IMR-90 (cell line): ENCODE measurements at regions not wholly inside any gene's neighbourhood (a gene's known extent, or its start where the extent isn't known, plus 50 kb on each side); places are given as distances from the start of the nearest gene placed in this dataset.

ENCODE experiments used
- ATAC-seq: fragments of 200-7000 bp; cut with Tn5 transposase; 2 replicates; pipeline ENCODE4 v1.9.1; 2020; ENCODE audit warnings: low read depth, mild to moderate bottlenecking, moderate library complexity
- BruUV-seq: library from RNA; stranded (reverse); fragments of 400-500 nt; replicated peaks from 2 replicates; lab custom pipeline; 2021; lab: Mats Ljungman, UMichigan
- CTCF ChIA-PET: fragments of 300-600 bp; formaldehyde crosslinking; extraction: SDS; loops from one replicate; lab custom pipeline; 2021; ENCODE audit warnings: antibody characterized with exemption; lab: Yijun Ruan, JAX
- POLR2A ChIA-PET: fragments of 300-600 bp; sonication (Branson Sonifier 250); formaldehyde crosslinking; loops from one replicate; lab custom pipeline; 2022; ENCODE audit warnings: antibody characterized with exemption; ENCODE audit not compliant: unreplicated experiment; lab: Charles Lee
- DNase-seq: peaks from one replicate; pipeline ENCODE4 v3.0.0; 2013
- H2AFZ ChIP-seq: replicated peaks from 2 replicates; pipeline ENCODE3; 2013; ENCODE audit warnings: low read length, mild to moderate bottlenecking; ENCODE audit not compliant: poor library complexity
- H2AK5ac ChIP-seq: 2 replicates; pipeline ENCODE4 v1.6.1; 2013; ENCODE audit warnings: low read depth, low read length, inconsistent platforms
- H2AK9ac ChIP-seq: replicated peaks from 2 replicates; pipeline ENCODE3; 2013; ENCODE audit warnings: mild to moderate bottlenecking, low read depth, low read length, moderate library complexity; ENCODE audit not compliant: poor library complexity
- H2BK120ac ChIP-seq: 2 replicates; pipeline ENCODE4 v1.6.1; 2013; ENCODE audit warnings: low read depth, low read length, inconsistent platforms
- H2BK15ac ChIP-seq: 3 replicates; pipeline ENCODE4 v1.6.1; 2013; ENCODE audit warnings: low read depth, low read length, inconsistent platforms
- H2BK20ac ChIP-seq: 2 replicates; pipeline ENCODE4 v1.6.1; 2013; ENCODE audit warnings: low read depth, mild to moderate bottlenecking, inconsistent platforms, low read length, moderate library complexity
- H2BK5ac ChIP-seq: 2 replicates; pipeline ENCODE4 v1.6.1; 2013; ENCODE audit warnings: mild to moderate bottlenecking, low read depth, low read length, inconsistent platforms; ENCODE audit not compliant: poor library complexity, severe bottlenecking
- H3K14ac ChIP-seq: replicated peaks from 2 replicates; pipeline ENCODE4 v1.6.1; 2013; ENCODE audit warnings: low read depth, low read length, inconsistent platforms
- H3K18ac ChIP-seq: 2 replicates; pipeline ENCODE4 v1.6.1; 2013; ENCODE audit warnings: low read depth, low read length, control low read depth
- H3K23ac ChIP-seq: 2 replicates; pipeline ENCODE4 v1.6.1; 2013; ENCODE audit warnings: low read depth, low read length, inconsistent platforms
- H3K27ac ChIP-seq: 2 replicates; pipeline ENCODE4 v1.5.1; 2013; ENCODE audit warnings: mild to moderate bottlenecking, control low read depth, low read length; ENCODE audit not compliant: insufficient read depth
- H3K27me3 ChIP-seq: 2 replicates; pipeline ENCODE4 v1.6.1; 2013; ENCODE audit warnings: low read length; ENCODE audit not compliant: control insufficient read depth, insufficient read depth
- H3K36me3 ChIP-seq: 2 replicates; pipeline ENCODE4 v1.6.1; 2013; ENCODE audit warnings: low read length, mixed read lengths; ENCODE audit not compliant: control insufficient read depth, insufficient read depth
- H3K4ac ChIP-seq: 2 replicates; pipeline ENCODE4 v1.6.1; 2013; ENCODE audit warnings: low read depth, low read length, inconsistent platforms
- H3K4me1 ChIP-seq: 2 replicates; pipeline ENCODE4 v1.6.1; 2013; ENCODE audit warnings: low read length, mixed read lengths; ENCODE audit not compliant: control insufficient read depth, insufficient read depth
- H3K4me2 ChIP-seq: 2 replicates; pipeline ENCODE4 v1.6.1; 2013; ENCODE audit warnings: low read depth, mild to moderate bottlenecking, control low read depth, low read length, moderate library complexity
- H3K4me3 ChIP-seq: 2 replicates; pipeline ENCODE4 v1.5.1; 2013; ENCODE audit warnings: low read depth, mild to moderate bottlenecking, control low read depth, low read length, moderate library complexity; ENCODE audit not compliant: insufficient read depth
- H3K56ac ChIP-seq: 2 replicates; pipeline ENCODE4 v1.6.1; 2013; ENCODE audit warnings: low read length, inconsistent platforms; ENCODE audit not compliant: insufficient read depth; ENCODE audit errors: extremely low read depth
- H3K79me1 ChIP-seq, 2 experiments: 2 replicates each; pipeline ENCODE4 v1.6.1; 2013; ENCODE audit warnings: low read length in 2 of 2, inconsistent platforms in 1 of 2, low read depth in 1 of 2
- H3K9ac ChIP-seq: 2 replicates; pipeline ENCODE4 v1.6.1; 2013; ENCODE audit warnings: low read depth, low read length, control low read depth
- H3K9me1 ChIP-seq: 2 replicates; pipeline ENCODE4 v1.6.1; 2013; ENCODE audit warnings: low read length, inconsistent platforms; ENCODE audit not compliant: insufficient read depth
- H3K9me3 ChIP-seq: 2 replicates; pipeline ENCODE4 v1.6.1; 2013; ENCODE audit warnings: low read length; ENCODE audit not compliant: control insufficient read depth, insufficient read depth
- H4K20me1 ChIP-seq: 2 replicates; pipeline ENCODE4 v1.6.1; 2013; ENCODE audit warnings: low read length, inconsistent platforms; ENCODE audit not compliant: insufficient read depth
- H4K5ac ChIP-seq: 2 replicates; pipeline ENCODE4 v1.6.1; 2013; ENCODE audit warnings: mild to moderate bottlenecking, low read depth, low read length, control low read depth
- H4K8ac ChIP-seq, 2 experiments: 2 replicates each; pipeline ENCODE4 v1.6.1; 2013; ENCODE audit warnings: low read depth in 2 of 2, low read length in 2 of 2, control low read depth in 1 of 2, inconsistent platforms in 1 of 2
- H4K91ac ChIP-seq: 2 replicates; pipeline ENCODE4 v1.6.1; 2013; ENCODE audit warnings: low read depth, low read length, inconsistent platforms; ENCODE audit not compliant: insufficient read depth
- BHLHE40 ChIP-seq: fragments of 150-350 bp; IDR thresholded peaks from 2 replicates; pipeline ENCODE4 v1.6.1; 2016; ENCODE audit warnings: mild to moderate bottlenecking, low read depth, low read length
- RAD21 ChIP-seq: IDR thresholded peaks from 2 replicates; pipeline ENCODE4 v1.6.1; 2012; ENCODE audit warnings: low read length, improper control_type of control experiment
- SMC3 ChIP-seq: fragments of 150-350 bp; IDR thresholded peaks from 2 replicates; pipeline ENCODE4 v1.6.1; 2016; ENCODE audit warnings: low read depth, mild to moderate bottlenecking, antibody characterized with exemption, low read length, moderate library complexity
- dilution Hi-C: fragments of 300-500 bp; cut with HindIII; formaldehyde crosslinking; loops from one replicate; pipeline ENCODE4 v1.14.3; 2018; ENCODE audit warnings: low sequenced_read_pairs; ENCODE audit not compliant: unreplicated experiment
- in situ Hi-C: fragments of 300-500 bp; cut with MboI; formaldehyde crosslinking; loops from 3 replicates; pipeline ENCODE4 v1.14.3; 2019; ENCODE audit warnings: low sequenced_read_pairs, inconsistent platforms, mixed read lengths
- intact Hi-C: fragments of 100-400 bp; cut with micrococcal nuclease; formaldehyde crosslinking; loops from 2 replicates; pipeline ENCODE4 v1.10.0; 2022
- TF ChIP-seq, protein P1 (sequence below): conservative IDR thresholded peaks from 2 replicates; pipeline ENCODE4 v1.5.1; 2012; ENCODE audit warnings: mild to moderate bottlenecking, low read depth, low read length, improper control_type of control experiment

DNA sequence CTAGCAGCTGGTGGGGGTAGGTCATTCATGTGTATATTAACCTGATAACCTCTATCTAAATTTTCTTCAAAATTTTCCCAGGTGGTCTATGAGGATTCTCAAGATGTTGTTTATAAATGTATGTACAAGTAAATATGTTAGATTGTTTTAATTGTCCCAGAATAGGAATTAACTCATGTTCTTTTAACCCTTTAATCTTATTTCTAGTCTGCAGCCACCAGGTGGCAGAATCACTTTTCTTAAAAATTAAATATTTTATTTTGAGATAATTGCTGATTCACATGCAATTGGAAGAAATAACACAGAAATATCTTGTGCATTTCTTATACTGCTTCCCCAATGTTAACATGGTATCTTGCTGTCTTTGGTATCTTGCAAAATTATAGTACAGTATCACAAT lies 589.5 kb downstream of the ARL4A start:
- Histone ChIP-seq H4K91ac (no peak overlapping the region), H2AK9ac (no peak overlapping the region)
- TF ChIP-seq SMC3 (peak; percentile 34; the same call in 1 of the 2 replicates), RAD21 (0 out of 2 replicates have a peak, but pooled peaks have one; percentile 21), BHLHE40 (no peak)
- TF ChIP-seq, protein P1, sequence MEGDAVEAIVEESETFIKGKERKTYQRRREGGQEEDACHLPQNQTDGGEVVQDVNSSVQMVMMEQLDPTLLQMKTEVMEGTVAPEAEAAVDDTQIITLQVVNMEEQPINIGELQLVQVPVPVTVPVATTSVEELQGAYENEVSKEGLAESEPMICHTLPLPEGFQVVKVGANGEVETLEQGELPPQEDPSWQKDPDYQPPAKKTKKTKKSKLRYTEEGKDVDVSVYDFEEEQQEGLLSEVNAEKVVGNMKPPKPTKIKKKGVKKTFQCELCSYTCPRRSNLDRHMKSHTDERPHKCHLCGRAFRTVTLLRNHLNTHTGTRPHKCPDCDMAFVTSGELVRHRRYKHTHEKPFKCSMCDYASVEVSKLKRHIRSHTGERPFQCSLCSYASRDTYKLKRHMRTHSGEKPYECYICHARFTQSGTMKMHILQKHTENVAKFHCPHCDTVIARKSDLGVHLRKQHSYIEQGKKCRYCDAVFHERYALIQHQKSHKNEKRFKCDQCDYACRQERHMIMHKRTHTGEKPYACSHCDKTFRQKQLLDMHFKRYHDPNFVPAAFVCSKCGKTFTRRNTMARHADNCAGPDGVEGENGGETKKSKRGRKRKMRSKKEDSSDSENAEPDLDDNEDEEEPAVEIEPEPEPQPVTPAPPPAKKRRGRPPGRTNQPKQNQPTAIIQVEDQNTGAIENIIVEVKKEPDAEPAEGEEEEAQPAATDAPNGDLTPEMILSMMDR = peak; percentile 37

More for the DNA sequence above, 589.5 kb downstream of the ARL4A start:
- no peak overlapping the region for H3K9ac ChIP-seq
- no peaks in the 10 kb centered on the region for H3K9me3 ChIP-seq
- no peak overlapping the region for H2BK20ac ChIP-seq
- in situ Hi-C loops (loop anchor here (5.0 to 25.0 kb wide), 2 partner anchors 460 to 1415 kb away; no protein-coding TSS in a partner anchor), dilution Hi-C loops (no loop called here), intact Hi-C loops (no loop called here)
- H3K56ac ChIP-seq = no peak overlapping the region
- H3K4me2 ChIP-seq = no peak overlapping the region
- H3K4me3 ChIP-seq = no peak overlapping the region
- no peaks in the 10 kb centered on the region for H3K27me3 ChIP-seq
- no peak overlapping the region for H2BK15ac ChIP-seq
- H4K8ac ChIP-seq = no peak overlapping the region
- no peak overlapping the region for H2BK120ac ChIP-seq
- no peak overlapping the region for H2AK5ac ChIP-seq
- no peak overlapping the region for H3K4ac ChIP-seq
- POLR2A ChIA-PET = no interaction called here
- H3K23ac ChIP-seq = no peak overlapping the region
- no peaks in the 10 kb centered on the region for H3K79me1 ChIP-seq
- no peaks in the 10 kb centered on the region for H3K36me3 ChIP-seq
- H2AFZ ChIP-seq = no peak overlapping the region
- no peak overlapping the region for H4K5ac ChIP-seq
- no TSS peak for BruUV-seq
- H3K27ac ChIP-seq = no peak overlapping the region
- H3K14ac ChIP-seq = no peak overlapping the region
- no peaks in the 10 kb centered on the region for H4K20me1 ChIP-seq
- no peak overlapping the region for H2BK5ac ChIP-seq
- no peaks in the 10 kb centered on the region for H3K9me1 ChIP-seq
- DNase-seq (no peak), ATAC-seq (no peak)
- no peaks in the 10 kb centered on the region for H3K4me1 ChIP-seq
- no peak overlapping the region for H3K18ac ChIP-seq
- CTCF ChIA-PET = interaction anchor here (1.9 kb wide), 1 partner anchor 1414 kb away, joined by 13 read pairs; no protein-coding TSS in a partner anchor
